ENCODE measurements at regions not wholly inside any gene's neighbourhood (a gene's known extent, or its start where the extent isn't known, plus 50 kb on each side); places are given as distances from the start of the nearest gene placed in this dataset.
"Not testable (repeated sequence)": the region's sequence is repeated elsewhere in the genome, so short reads cannot be mapped to it uniquely, and the experiment has no call there.

GRCh38 chr6:119405114-119405513 lies 55.6 kb upstream of the MAN1A1 start:
- not testable (repeated sequence) for DNase-seq

Measured in hematopoietic multipotent progenitor cell treated with erythropoietin and hydrocortisone succinate and interleukin-3 and kit ligand, for 6 days (in vitro differentiated cells).